ENCODE measurements at regions not wholly inside any gene's neighbourhood (a gene's known extent, or its start where the extent isn't known, plus 50 kb on each side); places are given as distances from the start of the nearest gene placed in this dataset.
A peak's percentile ranks its signal among the peaks of the same experiment; 100 is the strongest.

GRCh38 chr1:88433556-88433955, 250.5 kb upstream of the PKN2 start:
- H3K9ac ChIP-seq (ENCODE audit: low read length) = no peak overlapping the region
- H3K4me2 ChIP-seq (ENCODE audit: low read length) = no peak overlapping the region
- no peak overlapping the region for H2AFZ ChIP-seq (ENCODE audit: low read length)
- no peaks in the 10 kb centered on the region for H3K9me3 ChIP-seq (ENCODE audit: low read length)
- H3K36me3 ChIP-seq (ENCODE audit: low read depth, low read length) = no peaks in the 10 kb centered on the region
- H3F3A ChIP-seq (ENCODE audit: low read length, unreplicated experiment) = no peaks in the 10 kb centered on the region
- TF ChIP-seq EZH2phosphoT487 (IDR thresholded peaks at IDR 0.05; ENCODE audit: borderline replicate concordance, low read length) (no peak), EZH2 (IDR thresholded peaks at IDR 0.05; ENCODE audit: low read length, unreplicated experiment) (no peak)
- intact Hi-C loops (cut with micrococcal nuclease) = no loop called here
- no peaks in the 10 kb centered on the region for H3K79me2 ChIP-seq (ENCODE audit: low read length)
- ChIA-PET CTCF (no interaction called here), POLR2A (ENCODE audit: unreplicated experiment) (no interaction called here)
- no peaks in the 10 kb centered on the region for H3K9me2 ChIP-seq (replicated peaks; ENCODE audit: low read length)
- ATAC-seq (peak; percentile 59), DNase-seq (peak; percentile 51)
- BruUV-seq (replicated peaks) = no TSS peak
- H3K4me1 ChIP-seq (ENCODE audit: insufficient read depth, low read length) = peaks cover 5% of the 10 kb centered on the region; the same call in 1 of the 2 replicates
- H3K4me3 ChIP-seq (ENCODE audit: low read length) = no peak overlapping the region
- H3K27ac ChIP-seq (ENCODE audit: low read length) = no peak overlapping the region
- H4K20me1 ChIP-seq (ENCODE audit: low read length) = no peaks in the 10 kb centered on the region
- no peaks in the 10 kb centered on the region for H3K27me3 ChIP-seq (ENCODE audit: low read length)

- no TSS peak for BruUV-seq (replicated peaks)
- Histone ChIP-seq H3K9ac (ENCODE audit: low read length) (no peak overlapping the region), H3K9me3 (ENCODE audit: low read length) (no peaks in the 10 kb centered on the region), H4K20me1 (ENCODE audit: low read length) (no peaks in the 10 kb centered on the region), H3K4me3 (ENCODE audit: low read length) (no peak overlapping the region), H3F3A (ENCODE audit: low read length, unreplicated experiment) (no peaks in the 10 kb centered on the region), H3K27ac (ENCODE audit: low read length) (no peak overlapping the region), H2AFZ (ENCODE audit: low read length) (no peak overlapping the region), H3K4me2 (ENCODE audit: low read length) (no peak overlapping the region), H3K4me1 (ENCODE audit: insufficient read depth, low read length) (peaks cover 5% of the 10 kb centered on the region; the same call in 1 of the 2 replicates), H3K9me2 (replicated peaks; ENCODE audit: low read length) (no peaks in the 10 kb centered on the region), H3K36me3 (ENCODE audit: low read depth, low read length) (no peaks in the 10 kb centered on the region), H3K27me3 (ENCODE audit: low read length) (no peaks in the 10 kb centered on the region), H3K79me2 (ENCODE audit: low read length) (no peaks in the 10 kb centered on the region)
- intact Hi-C loops (cut with micrococcal nuclease) = no loop called here
- POLR2A ChIA-PET (ENCODE audit: unreplicated experiment) = no interaction called here
- DNase-seq = no peak
- CTCF ChIA-PET = no interaction called here
- TF ChIP-seq, protein P1, sequence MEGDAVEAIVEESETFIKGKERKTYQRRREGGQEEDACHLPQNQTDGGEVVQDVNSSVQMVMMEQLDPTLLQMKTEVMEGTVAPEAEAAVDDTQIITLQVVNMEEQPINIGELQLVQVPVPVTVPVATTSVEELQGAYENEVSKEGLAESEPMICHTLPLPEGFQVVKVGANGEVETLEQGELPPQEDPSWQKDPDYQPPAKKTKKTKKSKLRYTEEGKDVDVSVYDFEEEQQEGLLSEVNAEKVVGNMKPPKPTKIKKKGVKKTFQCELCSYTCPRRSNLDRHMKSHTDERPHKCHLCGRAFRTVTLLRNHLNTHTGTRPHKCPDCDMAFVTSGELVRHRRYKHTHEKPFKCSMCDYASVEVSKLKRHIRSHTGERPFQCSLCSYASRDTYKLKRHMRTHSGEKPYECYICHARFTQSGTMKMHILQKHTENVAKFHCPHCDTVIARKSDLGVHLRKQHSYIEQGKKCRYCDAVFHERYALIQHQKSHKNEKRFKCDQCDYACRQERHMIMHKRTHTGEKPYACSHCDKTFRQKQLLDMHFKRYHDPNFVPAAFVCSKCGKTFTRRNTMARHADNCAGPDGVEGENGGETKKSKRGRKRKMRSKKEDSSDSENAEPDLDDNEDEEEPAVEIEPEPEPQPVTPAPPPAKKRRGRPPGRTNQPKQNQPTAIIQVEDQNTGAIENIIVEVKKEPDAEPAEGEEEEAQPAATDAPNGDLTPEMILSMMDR (conservative IDR thresholded peaks at IDR 0.05; ENCODE audit: low read depth, low read length) = no peak
- no peak for TF ChIP-seq EZH2phosphoT487 (IDR thresholded peaks at IDR 0.05; ENCODE audit: borderline replicate concordance, low read length)
- no peak for ATAC-seq
These were observed 249.2 kb upstream of the PKN2 start for GRCh38 chr1:88434836-88435235.

- Histone ChIP-seq H3K27me3 (ENCODE audit: low read length) (no peaks in the 10 kb centered on the region), H3K79me2 (ENCODE audit: low read length) (no peaks in the 10 kb centered on the region), H3K9me2 (replicated peaks; ENCODE audit: low read length) (no peaks in the 10 kb centered on the region), H3K4me3 (ENCODE audit: low read length) (no peak overlapping the region), H4K20me1 (ENCODE audit: low read length) (no peaks in the 10 kb centered on the region), H3K4me1 (ENCODE audit: insufficient read depth, low read length) (no peaks in the 10 kb centered on the region), H3K27ac (ENCODE audit: low read length) (no peak overlapping the region), H3F3A (ENCODE audit: low read length, unreplicated experiment) (no peaks in the 10 kb centered on the region), H2AFZ (ENCODE audit: low read length) (no peak overlapping the region), H3K9ac (ENCODE audit: low read length) (no peak overlapping the region), H3K4me2 (ENCODE audit: low read length) (no peak overlapping the region), H3K36me3 (ENCODE audit: low read depth, low read length) (no peaks in the 10 kb centered on the region), H3K9me3 (ENCODE audit: low read length) (no peaks in the 10 kb centered on the region)
- BruUV-seq (replicated peaks) = no TSS peak
- intact Hi-C loops (cut with micrococcal nuclease) = no loop called here
- DNase-seq = no peak
- no peak for ATAC-seq
- ChIA-PET CTCF (no interaction called here), POLR2A (ENCODE audit: unreplicated experiment) (no interaction called here)
- TF ChIP-seq EZH2 (IDR thresholded peaks at IDR 0.05; ENCODE audit: low read length, unreplicated experiment) (no peak), EZH2phosphoT487 (IDR thresholded peaks at IDR 0.05; ENCODE audit: borderline replicate concordance, low read length) (no peak)
- TF ChIP-seq, protein P1 (conservative IDR thresholded peaks at IDR 0.05; ENCODE audit: low read depth, low read length) = no peak
These were observed 243.1 kb upstream of the PKN2 start for GRCh38 chr1:88441022-88441421.

All from PC-3 (cell line).